ENCODE measurements at regions not wholly inside any gene's neighbourhood (a gene's known extent, or its start where the extent isn't known, plus 50 kb on each side); places are given as distances from the start of the nearest gene placed in this dataset.

GRCh38 chr15:46293550-46293949, 658.7 kb downstream of the SQOR start (continued):
- TF ChIP-seq ZNF232 (CRISPR knock-in tag; IDR thresholded peaks at IDR 0.05): no peak

DNA sequence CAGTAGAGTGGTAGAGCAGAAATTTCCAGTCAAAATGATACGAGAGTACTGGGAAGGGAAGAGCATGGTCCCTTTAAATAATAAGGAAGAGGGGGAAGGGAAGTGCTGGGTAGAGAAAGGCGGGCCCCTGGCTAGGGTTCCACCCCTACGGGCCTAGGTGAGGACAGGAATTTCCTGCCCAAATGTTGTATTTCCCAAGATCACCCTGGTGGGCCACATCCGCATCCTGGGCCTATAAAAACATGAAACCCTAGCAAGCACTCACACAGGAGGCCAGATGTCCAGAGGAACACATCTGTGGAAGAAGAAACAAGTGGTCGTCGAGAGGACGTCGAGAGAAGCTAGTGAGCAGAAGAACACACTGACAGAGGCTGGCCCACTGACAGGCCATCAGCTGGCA, 661.2 kb downstream of the SQOR start:
- DNase-seq (ENCODE audit: low spot score): no peak
- peaks cover 33% of the 10 kb centered on the region for H3K4me1 Mint-ChIP-seq
- CTCF ChIA-PET: no interaction called here
- ATAC-seq: no peak
- H3K36me3 Mint-ChIP-seq: no peaks in the 10 kb centered on the region
- TF ChIP-seq, protein P1, sequence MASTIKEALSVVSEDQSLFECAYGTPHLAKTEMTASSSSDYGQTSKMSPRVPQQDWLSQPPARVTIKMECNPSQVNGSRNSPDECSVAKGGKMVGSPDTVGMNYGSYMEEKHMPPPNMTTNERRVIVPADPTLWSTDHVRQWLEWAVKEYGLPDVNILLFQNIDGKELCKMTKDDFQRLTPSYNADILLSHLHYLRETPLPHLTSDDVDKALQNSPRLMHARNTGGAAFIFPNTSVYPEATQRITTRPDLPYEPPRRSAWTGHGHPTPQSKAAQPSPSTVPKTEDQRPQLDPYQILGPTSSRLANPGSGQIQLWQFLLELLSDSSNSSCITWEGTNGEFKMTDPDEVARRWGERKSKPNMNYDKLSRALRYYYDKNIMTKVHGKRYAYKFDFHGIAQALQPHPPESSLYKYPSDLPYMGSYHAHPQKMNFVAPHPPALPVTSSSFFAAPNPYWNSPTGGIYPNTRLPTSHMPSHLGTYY (CRISPR knock-in tag; IDR thresholded peaks at IDR 0.05): no peak
- TF ChIP-seq ETV6 (CRISPR knock-in tag; IDR thresholded peaks at IDR 0.05): no peak
- H3K9me3 Mint-ChIP-seq: no peaks in the 10 kb centered on the region
- no peaks in the 10 kb centered on the region for H3K27me3 Mint-ChIP-seq (ENCODE audit: low read depth)
- no peak overlapping the region for H3K4me3 Mint-ChIP-seq
- no peak overlapping the region for H3K27ac Mint-ChIP-seq
- POLR2A ChIA-PET: no interaction called here

DNA sequence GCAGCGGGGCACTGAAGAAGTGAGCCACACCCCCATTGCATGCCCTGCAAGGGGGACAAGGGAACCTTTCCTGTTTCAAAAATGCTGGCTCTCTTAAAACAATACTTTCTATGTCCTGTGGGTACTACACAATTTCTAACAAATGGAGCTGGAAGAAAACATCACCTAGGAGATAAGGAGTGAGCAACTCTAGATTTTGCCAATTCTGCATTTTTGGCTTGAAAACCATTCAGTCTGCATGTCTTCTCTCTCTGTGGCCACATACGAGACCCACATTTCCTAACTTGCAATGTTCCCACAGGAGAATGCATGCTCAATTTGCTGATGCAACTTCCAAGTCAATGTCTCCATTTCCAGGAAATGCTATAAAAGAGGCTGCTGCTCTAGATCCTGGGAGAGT, 662.0 kb downstream of the SQOR start:
- POLR2A ChIA-PET: no interaction called here
- no peaks in the 10 kb centered on the region for H3K9me3 Mint-ChIP-seq
- DNase-seq (ENCODE audit: low spot score) (no peak), ATAC-seq (no peak)
- H3K36me3 Mint-ChIP-seq: no peaks in the 10 kb centered on the region
- H3K4me3 Mint-ChIP-seq: no peak overlapping the region
- no peaks in the 10 kb centered on the region for H3K27me3 Mint-ChIP-seq (ENCODE audit: low read depth)
- no peak for TF ChIP-seq SOX15 (CRISPR knock-in tag; IDR thresholded peaks at IDR 0.05)
- no peak for TF ChIP-seq AFF4 (CRISPR knock-in tag; IDR thresholded peaks at IDR 0.05; ENCODE audit: borderline replicate concordance)
- no peak for TF ChIP-seq ZNF317 (CRISPR knock-in tag; IDR thresholded peaks at IDR 0.05; ENCODE audit: borderline replicate concordance, low read depth)
- TF ChIP-seq PRDM15 (CRISPR knock-in tag; IDR thresholded peaks at IDR 0.05): no peak
- TF ChIP-seq, protein P2, sequence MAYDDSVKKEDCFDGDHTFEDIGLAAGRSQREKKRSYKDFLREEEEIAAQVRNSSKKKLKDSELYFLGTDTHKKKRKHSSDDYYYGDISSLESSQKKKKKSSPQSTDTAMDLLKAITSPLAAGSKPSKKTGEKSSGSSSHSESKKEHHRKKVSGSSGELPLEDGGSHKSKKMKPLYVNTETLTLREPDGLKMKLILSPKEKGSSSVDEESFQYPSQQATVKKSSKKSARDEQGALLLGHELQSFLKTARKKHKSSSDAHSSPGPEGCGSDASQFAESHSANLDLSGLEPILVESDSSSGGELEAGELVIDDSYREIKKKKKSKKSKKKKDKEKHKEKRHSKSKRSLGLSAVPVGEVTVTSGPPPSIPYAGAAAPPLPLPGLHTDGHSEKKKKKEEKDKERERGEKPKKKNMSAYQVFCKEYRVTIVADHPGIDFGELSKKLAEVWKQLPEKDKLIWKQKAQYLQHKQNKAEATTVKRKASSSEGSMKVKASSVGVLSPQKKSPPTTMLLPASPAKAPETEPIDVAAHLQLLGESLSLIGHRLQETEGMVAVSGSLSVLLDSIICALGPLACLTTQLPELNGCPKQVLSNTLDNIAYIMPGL (CRISPR knock-in tag; IDR thresholded peaks at IDR 0.05): no peak
- no peak for TF ChIP-seq OVOL2 (CRISPR knock-in tag; IDR thresholded peaks at IDR 0.05; ENCODE audit: borderline replicate concordance)
- TF ChIP-seq, protein P3, sequence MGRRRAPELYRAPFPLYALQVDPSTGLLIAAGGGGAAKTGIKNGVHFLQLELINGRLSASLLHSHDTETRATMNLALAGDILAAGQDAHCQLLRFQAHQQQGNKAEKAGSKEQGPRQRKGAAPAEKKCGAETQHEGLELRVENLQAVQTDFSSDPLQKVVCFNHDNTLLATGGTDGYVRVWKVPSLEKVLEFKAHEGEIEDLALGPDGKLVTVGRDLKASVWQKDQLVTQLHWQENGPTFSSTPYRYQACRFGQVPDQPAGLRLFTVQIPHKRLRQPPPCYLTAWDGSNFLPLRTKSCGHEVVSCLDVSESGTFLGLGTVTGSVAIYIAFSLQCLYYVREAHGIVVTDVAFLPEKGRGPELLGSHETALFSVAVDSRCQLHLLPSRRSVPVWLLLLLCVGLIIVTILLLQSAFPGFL (CRISPR knock-in tag; IDR thresholded peaks at IDR 0.05; ENCODE audit: borderline replicate concordance): no peak
- no peak for TF ChIP-seq GTF2I (CRISPR knock-in tag; conservative IDR thresholded peaks at IDR 0.05)
- no peak for TF ChIP-seq ZNF138 (CRISPR knock-in tag; conservative IDR thresholded peaks at IDR 0.05)
- no peak for TF ChIP-seq ZNF396 (CRISPR knock-in tag; IDR thresholded peaks at IDR 0.05; ENCODE audit: borderline replicate concordance)
- TF ChIP-seq, protein P4, sequence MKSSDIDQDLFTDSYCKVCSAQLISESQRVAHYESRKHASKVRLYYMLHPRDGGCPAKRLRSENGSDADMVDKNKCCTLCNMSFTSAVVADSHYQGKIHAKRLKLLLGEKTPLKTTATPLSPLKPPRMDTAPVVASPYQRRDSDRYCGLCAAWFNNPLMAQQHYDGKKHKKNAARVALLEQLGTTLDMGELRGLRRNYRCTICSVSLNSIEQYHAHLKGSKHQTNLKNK (CRISPR knock-in tag; IDR thresholded peaks at IDR 0.05): no peak
- H3K27ac Mint-ChIP-seq: no peak overlapping the region
- CTCF ChIA-PET: interaction anchor here (1.1 to 3.0 kb wide), 3 partner anchors 14 to 502 kb away, joined by 3 to 26 read pairs (median 3); no protein-coding TSS in a partner anchor
- peaks cover 33% of the 10 kb centered on the region for H3K4me1 Mint-ChIP-seq

All from WTC11 (cell line).